Prostate gland (tissue), 2 donors: ENCODE measurements at regions not wholly inside any gene's neighbourhood (a gene's known extent, or its start where the extent isn't known, plus 50 kb on each side); places are given as distances from the start of the nearest gene placed in this dataset.

Experiments
- CTCF ChIP-seq, 4 experiments: fragments of 200-600 bp in 2 of 4; fragments of 450-650 bp in 2 of 4; sonication (generic) in 2 of 4; IDR thresholded peaks; 1 replicate in 3 of 4; 2 replicates in 1 of 4; pipeline ENCODE4 v1.5.1; 2016 to 2019; ENCODE audit warnings: antibody characterized with exemption in 4 of 4, mild to moderate bottlenecking in 2 of 4, moderate library complexity in 2 of 4
- POLR2A ChIP-seq: fragments of 450-650 bp; IDR thresholded peaks from one replicate; pipeline ENCODE4 v1.6.1; 2016; ENCODE audit warnings: antibody characterized with exemption, mild to moderate bottlenecking

GRCh38 chr3:99087277-99087676 lies 185.8 kb upstream of the DCBLD2 start:
- TF ChIP-seq CTCF (IDR thresholded peaks at IDR 0.05) (no peak), POLR2A (no peak)
